ENCODE measurements at regions not wholly inside any gene's neighbourhood (a gene's known extent, or its start where the extent isn't known, plus 50 kb on each side); places are given as distances from the start of the nearest gene placed in this dataset.

DNA sequence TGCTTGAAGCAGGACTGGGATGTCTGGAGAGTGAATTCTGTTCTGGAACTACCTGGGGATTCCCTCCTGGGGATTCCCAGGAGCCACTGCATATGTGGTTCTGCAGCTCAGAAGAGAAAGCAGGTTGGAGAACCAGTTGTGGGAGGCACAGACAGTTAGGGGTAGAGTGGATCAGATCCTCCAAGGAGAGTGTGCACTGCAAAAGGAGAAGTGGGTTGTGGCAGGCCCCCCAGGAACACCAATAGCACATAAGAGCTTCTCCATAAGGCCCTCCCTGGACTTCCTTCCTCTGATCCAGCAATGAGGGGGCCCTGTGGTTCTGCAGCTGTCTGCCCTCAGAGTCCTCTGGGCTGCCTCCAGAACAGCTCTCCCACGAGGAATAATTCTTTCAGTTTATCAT lies 369.2 kb upstream of the CNR1 start:
- TF ChIP-seq CTCF (IDR thresholded peaks at IDR 0.05) (no peak), POLR2A (IDR thresholded peaks at IDR 0.05) (no peak)
- 13 to 16% methylated on average over 1 of the region's 1 CpG for WGBS, 2 donors
- DNase-seq, result no peak

DNA sequence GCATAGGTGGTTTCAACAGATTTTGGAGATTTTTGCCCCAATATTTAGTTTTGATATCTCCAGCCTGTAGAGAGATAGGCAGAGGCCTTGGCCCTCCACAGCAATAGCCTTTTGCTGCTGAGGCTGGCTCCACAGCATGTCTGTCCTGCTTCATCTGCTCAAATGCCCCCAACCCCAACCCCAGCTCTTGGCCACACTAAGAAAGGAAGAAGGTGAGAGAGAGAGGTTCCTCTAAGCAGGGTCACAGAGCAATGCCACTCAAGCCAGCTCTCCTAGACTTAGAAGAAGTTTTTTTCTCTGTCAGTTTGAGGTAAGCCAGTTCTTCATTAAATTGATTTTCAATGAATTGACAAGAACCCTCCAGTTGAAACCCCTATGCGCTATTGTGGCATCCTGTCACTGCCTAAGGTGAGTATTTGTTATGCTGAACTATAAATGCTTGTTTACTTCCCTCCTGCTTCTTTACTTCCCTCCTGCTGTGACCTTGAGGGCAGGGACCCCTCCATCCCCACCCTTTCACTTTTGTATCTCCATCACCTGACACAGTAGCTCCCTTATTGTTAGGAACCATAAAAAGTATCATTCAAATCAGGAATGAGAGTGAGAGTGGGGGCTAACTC lies 366.2 kb upstream of the CNR1 start:
- no peak overlapping the region for H3K27ac ChIP-seq
- H3K27me3 ChIP-seq, result peaks cover 0 to 5% (median 0%) of the 10 kb centered on the region in 4 donors
- H3K4me3 ChIP-seq, result no peak overlapping the region
- intact Hi-C loops (cut with DNase I), result no loop called here
- no peaks in the 10 kb centered on the region for H3K9me3 ChIP-seq
- 91 to 100% methylated on average over 1 of the region's 1 CpG for WGBS, 2 donors
- TF ChIP-seq POLR2A (IDR thresholded peaks at IDR 0.05), result no peak
- TF ChIP-seq CTCF (IDR thresholded peaks at IDR 0.05), result no peak
- DNase-seq, result no peak
- H3K36me3 ChIP-seq, result no peaks in the 10 kb centered on the region
- H3K4me1 ChIP-seq, result no peaks in the 10 kb centered on the region

More for the DNA sequence above, 369.2 kb upstream of the CNR1 start:
- Histone ChIP-seq H3K27ac (no peak overlapping the region), H3K27me3 (peaks cover 0 to 5% (median 0%) of the 10 kb centered on the region in 4 donors), H3K4me1 (no peaks in the 10 kb centered on the region), H3K9me3 (no peaks in the 10 kb centered on the region), H3K36me3 (no peaks in the 10 kb centered on the region), H3K4me3 (no peak overlapping the region)
- intact Hi-C loops (cut with DNase I), result no loop called here

- intact Hi-C loops (cut with DNase I), result no loop called here
- Histone ChIP-seq H3K4me1 (no peaks in the 10 kb centered on the region), H3K27ac (no peak overlapping the region), H3K4me3 (no peak overlapping the region), H3K27me3 (no peaks in the 10 kb centered on the region), H3K36me3 (no peaks in the 10 kb centered on the region), H3K9me3 (no peaks in the 10 kb centered on the region)
- DNase-seq, result no peak
- TF ChIP-seq POLR2A (IDR thresholded peaks at IDR 0.05) (no peak), CTCF (IDR thresholded peaks at IDR 0.05) (no peak)
- WGBS, 2 donors, result 67 to 83% methylated on average over 1 to 4 of the region's 4 CpGs
These were observed 363.6 kb upstream of the CNR1 start for GRCh38 chr6:88529726-88530125.

DNA sequence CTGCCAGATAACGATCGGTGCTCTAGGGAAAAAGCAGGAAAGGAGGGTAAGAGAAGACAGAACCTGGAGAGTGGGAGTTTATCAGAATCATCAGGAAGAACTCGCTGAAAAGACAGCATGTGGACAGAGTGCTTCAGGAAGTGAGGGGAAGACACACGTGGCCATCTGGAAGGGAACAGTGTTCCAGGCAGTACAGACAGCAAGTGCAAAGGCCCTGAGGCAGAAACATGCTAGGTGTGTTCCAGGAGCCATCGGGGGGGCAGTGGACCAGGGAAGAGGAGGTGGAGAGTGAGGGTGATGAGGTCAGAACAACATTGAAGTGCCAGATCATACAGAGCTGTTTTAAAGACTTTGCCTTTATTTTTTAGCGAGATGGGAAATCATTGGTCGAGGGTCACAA lies 354.3 kb upstream of the CNR1 start:
- Histone ChIP-seq H3K9me3 (no peaks in the 10 kb centered on the region), H3K4me3 (no peak overlapping the region), H3K27me3 (no peaks in the 10 kb centered on the region), H3K36me3 (no peaks in the 10 kb centered on the region), H3K27ac (no peak overlapping the region), H3K4me1 (no peaks in the 10 kb centered on the region)
- WGBS, 2 donors, result 78 to 84% methylated on average over 7 of the region's 7 CpGs
- TF ChIP-seq CTCF (IDR thresholded peaks at IDR 0.05) (no peak), POLR2A (IDR thresholded peaks at IDR 0.05) (no peak)
- no peak for DNase-seq
- intact Hi-C loops (cut with DNase I), result no loop called here

GRCh38 chr6:88520017-88520338 lies 353.8 kb upstream of the CNR1 start:
- H3K27me3 ChIP-seq, result no peaks in the 10 kb centered on the region
- TF ChIP-seq CTCF (IDR thresholded peaks at IDR 0.05) (no peak), POLR2A (IDR thresholded peaks at IDR 0.05) (no peak)
- no peak for DNase-seq
- H3K36me3 ChIP-seq, result no peaks in the 10 kb centered on the region
- H3K4me3 ChIP-seq, result no peak overlapping the region
- H3K4me1 ChIP-seq, result no peaks in the 10 kb centered on the region
- no peak overlapping the region for H3K27ac ChIP-seq
- intact Hi-C loops (cut with DNase I), result no loop called here
- no peaks in the 10 kb centered on the region for H3K9me3 ChIP-seq
